ENCODE measurements at regions not wholly inside any gene's neighbourhood (a gene's known extent, or its start where the extent isn't known, plus 50 kb on each side); places are given as distances from the start of the nearest gene placed in this dataset.

GRCh38 chr2:156237558-156237957, 95.0 kb downstream of the NR4A2 start:
- TF ChIP-seq CTCF (IDR thresholded peaks at IDR 0.05) (no peak), POLR2A (IDR thresholded peaks at IDR 0.05) (no peak)

Measured in right lobe of liver (tissue), 4 donors.